WERI-Rb-1 (cell line): ENCODE measurements at regions not wholly inside any gene's neighbourhood (a gene's known extent, or its start where the extent isn't known, plus 50 kb on each side); places are given as distances from the start of the nearest gene placed in this dataset.
"Not testable (repeated sequence)": the region's sequence is repeated elsewhere in the genome, so short reads cannot be mapped to it uniquely, and the experiment has no call there.

Experiments used
- DNase-seq: peaks from one replicate; pipeline ENCODE4 v3.0.0-alpha.2; 2020
- H3K27ac ChIP-seq: fragments of 250-450 bp; sonication (Bioruptor Pico); 2 replicates; pipeline ENCODE4 v1.5.1; 2020; ENCODE audit warnings: mild to moderate bottlenecking, moderate library complexity
- H3K27me3 ChIP-seq: fragments of 250-450 bp; sonication (Bioruptor Pico); 2 replicates; pipeline ENCODE4 v1.5.1; 2021; ENCODE audit warnings: mild to moderate bottlenecking, low read depth, moderate library complexity; ENCODE audit not compliant: insufficient read depth, severe bottlenecking
- H3K36me3 ChIP-seq: fragments of 250-450 bp; sonication (Bioruptor Pico); 2 replicates; pipeline ENCODE4 v1.5.1; 2020; ENCODE audit warnings: mild to moderate bottlenecking, moderate library complexity
- H3K4me3 ChIP-seq: 2 replicates; pipeline ENCODE4 v1.5.1; 2011; ENCODE audit warnings: low read depth, mild to moderate bottlenecking, control low read depth, low read length
- H3K9me3 ChIP-seq: fragments of 250-450 bp; sonication (Bioruptor Pico); 2 replicates; pipeline ENCODE4 v1.5.1; 2021; ENCODE audit warnings: mild to moderate bottlenecking, moderate library complexity; ENCODE audit not compliant: severe bottlenecking
- CTCF ChIP-seq: IDR thresholded peaks from 2 replicates; pipeline ENCODE4 v1.5.1; 2011; ENCODE audit warnings: low read depth, mild to moderate bottlenecking, control low read depth, inconsistent platforms, low read length

DNA sequence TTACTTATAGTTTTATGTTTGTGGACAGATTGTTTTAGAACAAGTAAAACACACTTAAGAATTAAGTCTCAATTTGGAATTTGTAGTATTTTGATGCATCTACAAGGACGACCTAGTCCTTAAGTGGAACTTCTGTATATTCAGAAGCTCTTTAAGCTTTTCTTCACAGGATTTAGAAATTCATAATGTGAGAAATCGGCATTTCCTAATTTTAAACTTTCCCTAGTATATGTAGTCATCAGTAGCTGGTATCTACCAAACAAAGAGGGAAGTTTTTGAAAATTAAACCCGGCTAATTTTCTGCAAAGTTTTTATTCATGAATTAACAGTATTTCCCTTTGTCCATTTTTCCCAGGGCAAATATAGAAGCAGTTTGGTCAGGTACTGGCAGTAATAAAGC lies 203.6 kb downstream of the CDRT15L2 start:
- Histone ChIP-seq H3K27ac (no peak overlapping the region), H3K4me3 (no peak overlapping the region), H3K9me3 (no peaks in the 10 kb centered on the region), H3K36me3 (no peaks in the 10 kb centered on the region), H3K27me3 (no peaks in the 10 kb centered on the region)
- no peak for TF ChIP-seq CTCF
- no peak for DNase-seq

- no peak for DNase-seq
- H3K4me3 ChIP-seq: no peak overlapping the region
- no peaks in the 10 kb centered on the region for H3K36me3 ChIP-seq
- H3K27ac ChIP-seq: no peak overlapping the region
- no peaks in the 10 kb centered on the region for H3K27me3 ChIP-seq
- TF ChIP-seq CTCF: no peak
- H3K9me3 ChIP-seq: no peaks in the 10 kb centered on the region
These were observed 204.7 kb downstream of the CDRT15L2 start for GRCh38 chr17:20784100-20784665.

DNA sequence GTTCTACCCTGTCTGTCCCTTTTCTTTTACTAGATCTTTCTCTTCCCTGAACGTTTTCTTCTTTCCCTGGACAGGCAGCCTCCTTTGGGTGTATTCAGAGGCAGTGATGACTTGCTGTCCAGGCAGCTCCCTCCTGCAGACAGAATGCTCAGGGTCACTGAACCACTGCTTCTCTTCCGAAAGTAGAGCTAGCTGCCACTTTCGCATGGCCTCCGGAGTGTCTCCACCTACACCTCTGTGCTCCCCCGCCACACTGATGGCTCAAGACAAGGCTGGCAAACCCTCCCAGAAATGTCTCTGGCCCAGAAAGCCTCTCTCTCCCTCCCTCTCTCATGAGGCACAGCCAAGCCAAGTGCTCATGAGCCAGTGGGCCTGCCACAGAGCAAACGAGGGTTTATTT lies 207.8 kb downstream of the CDRT15L2 start:
- Histone ChIP-seq H3K4me3 (no peak overlapping the region), H3K27me3 (no peaks in the 10 kb centered on the region), H3K9me3 (no peaks in the 10 kb centered on the region), H3K36me3 (no peaks in the 10 kb centered on the region), H3K27ac (no peak overlapping the region)
- TF ChIP-seq CTCF: no peak
- no peak for DNase-seq

DNA sequence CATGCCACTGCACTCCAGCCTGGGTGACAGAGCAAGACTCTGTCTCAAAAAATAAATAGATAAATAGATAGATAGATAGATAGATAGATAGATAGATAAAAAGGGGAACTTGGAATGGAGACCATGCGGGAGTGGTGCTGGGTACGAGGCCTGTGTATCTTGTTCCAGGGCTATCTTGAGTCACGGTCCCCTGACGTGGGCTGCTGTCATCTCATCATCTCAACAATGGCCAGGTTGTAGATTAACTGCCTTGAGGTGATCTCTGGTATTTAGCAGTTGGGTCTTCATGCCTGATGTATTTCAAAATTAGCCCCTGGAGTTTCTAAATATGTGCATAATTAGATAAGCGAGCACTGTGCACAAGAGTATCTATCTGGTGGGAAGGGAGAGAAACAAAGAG lies 212.1 kb downstream of the CDRT15L2 start:
- H3K27me3 ChIP-seq: no peaks in the 10 kb centered on the region
- H3K4me3 ChIP-seq: no peak overlapping the region
- H3K9me3 ChIP-seq: no peaks in the 10 kb centered on the region
- H3K27ac ChIP-seq: no peak overlapping the region
- no peak for DNase-seq
- TF ChIP-seq CTCF: no peak
- H3K36me3 ChIP-seq: no peaks in the 10 kb centered on the region

- H3K27me3 ChIP-seq, H3K27ac ChIP-seq, DNase-seq, H3K9me3 ChIP-seq, H3K4me3 ChIP-seq, H3K36me3 ChIP-seq: not testable (repeated sequence)
- TF ChIP-seq CTCF: 0 out of 2 replicates have a peak, but pooled peaks have one; percentile 17
These were observed 215.0 kb downstream of the CDRT15L2 start for GRCh38 chr17:20794532-20794931.

GRCh38 chr17:20797292-20797691 lies 217.8 kb downstream of the CDRT15L2 start:
- Histone ChIP-seq H3K36me3 (no peaks in the 10 kb centered on the region), H3K27ac (no peak overlapping the region), H3K27me3 (no peaks in the 10 kb centered on the region), H3K4me3 (no peak overlapping the region), H3K9me3 (no peaks in the 10 kb centered on the region)
- no peak for TF ChIP-seq CTCF
- no peak for DNase-seq
